DOHH2 (cell line): ENCODE measurements at regions not wholly inside any gene's neighbourhood (a gene's known extent, or its start where the extent isn't known, plus 50 kb on each side); places are given as distances from the start of the nearest gene placed in this dataset.

Experiments
- H3F3A ChIP-seq: fragments of 200-600 bp; sonication (generic), shearing (Covaris generic); 2 replicates; pipeline ENCODE4 v1.6.0; 2016; ENCODE audit warnings: antibody characterized with exemption, mild to moderate bottlenecking; ENCODE audit not compliant: control insufficient read depth, insufficient read depth
- H3K27ac ChIP-seq: fragments of 200-600 bp; sonication (generic); 2 replicates; pipeline ENCODE4 v1.5.1; 2014; ENCODE audit warnings: low read depth, mild to moderate bottlenecking, low read length, moderate library complexity
- H3K27me3 ChIP-seq: fragments of 200-600 bp; sonication (generic); 2 replicates; pipeline ENCODE4 v1.6.1; 2014; ENCODE audit warnings: mild to moderate bottlenecking, low read length, mixed read lengths; ENCODE audit not compliant: control insufficient read depth
- H3K36me3 ChIP-seq: fragments of 200-600 bp; sonication (generic); 2 replicates; pipeline ENCODE4 v1.6.1; 2014; ENCODE audit warnings: mild to moderate bottlenecking, low read length, moderate library complexity, mixed read lengths; ENCODE audit not compliant: control insufficient read depth
- H3K4me1 ChIP-seq: fragments of 200-600 bp; sonication (generic); 2 replicates; pipeline ENCODE4 v1.6.1; 2014; ENCODE audit warnings: mild to moderate bottlenecking, low read length, mixed read lengths; ENCODE audit not compliant: control insufficient read depth
- H3K4me2 ChIP-seq: fragments of 200-600 bp; sonication (generic); 2 replicates; pipeline ENCODE4 v1.6.0; 2014; ENCODE audit warnings: mild to moderate bottlenecking, low read length, moderate library complexity
- H3K4me3 ChIP-seq: fragments of 200-600 bp; sonication (generic); 2 replicates; pipeline ENCODE4 v1.5.1; 2014; ENCODE audit warnings: mild to moderate bottlenecking, low read length, mixed read lengths
- H3K79me2 ChIP-seq: fragments of 200-600 bp; sonication (generic); 2 replicates; pipeline ENCODE4 v1.6.1; 2014; ENCODE audit warnings: mild to moderate bottlenecking, low read length, mixed read lengths; ENCODE audit not compliant: control insufficient read depth
- H3K9me2 ChIP-seq: fragments of 200-600 bp; sonication (generic); replicated peaks from 2 replicates; pipeline ENCODE4 v1.6.1; 2014; ENCODE audit warnings: mild to moderate bottlenecking, low read length, mixed read lengths; ENCODE audit not compliant: control insufficient read depth
- H3K9me3 ChIP-seq: fragments of 200-600 bp; sonication (generic); 2 replicates; pipeline ENCODE4 v1.6.1; 2014; ENCODE audit warnings: antibody characterized with exemption, low read length, mixed read lengths; ENCODE audit not compliant: control insufficient read depth, insufficient read depth
- H4K20me1 ChIP-seq: fragments of 200-600 bp; sonication (generic); 2 replicates; pipeline ENCODE4 v1.6.0; 2014; ENCODE audit warnings: low read depth, mild to moderate bottlenecking, antibody characterized with exemption, low read length, moderate library complexity; ENCODE audit not compliant: control insufficient read depth, insufficient read depth
- EZH2phosphoT487 ChIP-seq: fragments of 200-600 bp; sonication (generic); IDR thresholded peaks from 2 replicates; pipeline ENCODE4 v1.6.1; 2017; ENCODE audit warnings: borderline replicate concordance, mild to moderate bottlenecking, antibody characterized with exemption, low read length, moderate library complexity, mixed read lengths
- TF ChIP-seq, protein P1 (sequence below): fragments of 200-600 bp; sonication (generic); IDR thresholded peaks from one replicate; pipeline ENCODE4 v1.5.1; 2014; ENCODE audit warnings: antibody characterized with exemption, mild to moderate bottlenecking, low read depth, low read length; ENCODE audit not compliant: poor library complexity, severe bottlenecking

DNA sequence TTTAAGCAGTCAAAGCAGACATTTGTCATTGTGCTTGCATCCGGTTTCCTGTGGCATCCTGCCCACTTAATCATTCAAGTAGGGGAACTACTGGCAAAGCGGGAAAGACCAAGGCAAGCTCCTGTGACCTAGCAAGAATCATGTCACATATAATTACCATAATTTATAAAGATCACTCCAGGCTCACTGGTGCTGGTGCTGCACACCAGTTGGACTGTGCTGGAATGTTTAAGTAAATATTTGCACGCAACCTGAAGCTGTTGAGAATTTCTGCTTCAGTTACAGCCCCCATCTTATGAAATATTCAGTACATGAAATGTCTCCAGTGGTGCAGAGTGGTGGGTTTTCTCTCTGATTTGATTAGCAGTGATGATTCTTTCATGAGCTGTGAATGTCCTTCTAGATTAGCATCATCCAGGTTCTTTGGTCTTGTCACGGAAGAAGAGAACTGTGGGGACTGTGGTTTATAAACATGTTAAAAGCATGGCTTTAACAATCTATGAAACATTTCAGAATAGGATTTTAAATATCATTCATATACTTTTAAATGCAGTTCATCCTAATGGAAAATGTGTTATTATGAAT is 621.3 kb upstream of the EPHA6 start:
- Histone ChIP-seq H3K4me3 (no peak overlapping the region), H3F3A (no peaks in the 10 kb centered on the region), H3K9me3 (no peaks in the 10 kb centered on the region), H3K27ac (no peak overlapping the region), H3K79me2 (no peaks in the 10 kb centered on the region), H3K9me2 (no peaks in the 10 kb centered on the region), H3K36me3 (no peaks in the 10 kb centered on the region), H3K4me1 (no peaks in the 10 kb centered on the region), H3K4me2 (no peak overlapping the region), H3K27me3 (no peaks in the 10 kb centered on the region), H4K20me1 (no peaks in the 10 kb centered on the region)
- TF ChIP-seq, protein P1, sequence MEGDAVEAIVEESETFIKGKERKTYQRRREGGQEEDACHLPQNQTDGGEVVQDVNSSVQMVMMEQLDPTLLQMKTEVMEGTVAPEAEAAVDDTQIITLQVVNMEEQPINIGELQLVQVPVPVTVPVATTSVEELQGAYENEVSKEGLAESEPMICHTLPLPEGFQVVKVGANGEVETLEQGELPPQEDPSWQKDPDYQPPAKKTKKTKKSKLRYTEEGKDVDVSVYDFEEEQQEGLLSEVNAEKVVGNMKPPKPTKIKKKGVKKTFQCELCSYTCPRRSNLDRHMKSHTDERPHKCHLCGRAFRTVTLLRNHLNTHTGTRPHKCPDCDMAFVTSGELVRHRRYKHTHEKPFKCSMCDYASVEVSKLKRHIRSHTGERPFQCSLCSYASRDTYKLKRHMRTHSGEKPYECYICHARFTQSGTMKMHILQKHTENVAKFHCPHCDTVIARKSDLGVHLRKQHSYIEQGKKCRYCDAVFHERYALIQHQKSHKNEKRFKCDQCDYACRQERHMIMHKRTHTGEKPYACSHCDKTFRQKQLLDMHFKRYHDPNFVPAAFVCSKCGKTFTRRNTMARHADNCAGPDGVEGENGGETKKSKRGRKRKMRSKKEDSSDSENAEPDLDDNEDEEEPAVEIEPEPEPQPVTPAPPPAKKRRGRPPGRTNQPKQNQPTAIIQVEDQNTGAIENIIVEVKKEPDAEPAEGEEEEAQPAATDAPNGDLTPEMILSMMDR: no peak
- no peak for TF ChIP-seq EZH2phosphoT487

DNA sequence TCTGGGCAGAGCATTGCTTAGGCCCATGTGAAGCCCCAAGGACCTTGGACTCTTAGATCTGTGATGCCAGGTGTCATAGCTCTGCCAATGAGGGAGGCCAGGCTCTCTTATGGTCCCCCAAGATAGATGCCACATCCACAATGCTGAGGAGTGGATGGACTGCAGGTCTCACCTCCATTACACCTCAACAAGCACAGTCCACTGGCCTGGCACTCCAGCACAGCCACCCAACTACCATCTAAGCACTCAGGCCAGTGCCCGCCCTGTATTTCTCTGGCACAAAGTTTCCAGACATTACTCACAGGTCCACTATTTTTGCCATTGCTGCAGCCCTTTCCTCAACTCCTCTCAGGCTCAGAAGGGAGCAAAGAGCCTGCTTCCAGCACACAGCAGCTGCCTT is 613.5 kb upstream of the EPHA6 start:
- H3K4me1 ChIP-seq: no peaks in the 10 kb centered on the region
- TF ChIP-seq, protein P1: no peak
- TF ChIP-seq EZH2phosphoT487: no peak

DNA sequence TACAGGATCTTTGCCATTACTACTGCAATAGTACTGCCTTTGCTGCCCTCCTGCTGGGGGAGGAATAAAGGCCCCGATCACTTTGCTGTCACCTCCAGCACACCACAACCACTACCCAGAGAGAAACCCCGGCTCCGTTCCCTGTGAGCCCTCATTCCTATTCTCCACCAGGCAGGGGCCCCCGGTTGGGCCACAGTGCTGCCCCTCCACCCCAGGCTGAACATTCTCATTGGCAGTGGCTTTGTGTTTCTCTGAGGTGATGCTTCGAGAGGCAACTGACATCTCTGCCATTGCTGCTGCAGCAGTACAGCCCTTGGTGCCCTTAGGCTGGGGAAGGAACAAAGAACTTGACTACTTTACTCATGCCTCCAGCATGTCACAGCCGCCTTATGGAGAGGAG is 612.9 kb upstream of the EPHA6 start:
- Histone ChIP-seq H3K27me3 (no peaks in the 10 kb centered on the region), H3K4me3 (no peak overlapping the region), H3K9me3 (peaks cover 5% of the 10 kb centered on the region; the same call in 1 of the 2 replicates), H3K4me2 (no peak overlapping the region), H3K36me3 (no peaks in the 10 kb centered on the region), H4K20me1 (no peaks in the 10 kb centered on the region), H3F3A (no peaks in the 10 kb centered on the region), H3K79me2 (no peaks in the 10 kb centered on the region), H3K27ac (no peak overlapping the region), H3K4me1 (no peaks in the 10 kb centered on the region), H3K9me2 (no peaks in the 10 kb centered on the region)
- no peak for TF ChIP-seq EZH2phosphoT487

More for the DNA sequence above, 613.5 kb upstream of the EPHA6 start:
- H3K9me3 ChIP-seq: peaks cover 5% of the 10 kb centered on the region; the same call in 1 of the 2 replicates
- no peak overlapping the region for H3K4me3 ChIP-seq
- no peaks in the 10 kb centered on the region for H3K9me2 ChIP-seq
- no peak overlapping the region for H3K27ac ChIP-seq
- H3K36me3 ChIP-seq: no peaks in the 10 kb centered on the region
- H4K20me1 ChIP-seq: no peaks in the 10 kb centered on the region
- H3K79me2 ChIP-seq: no peaks in the 10 kb centered on the region
- H3F3A ChIP-seq: no peaks in the 10 kb centered on the region
- H3K4me2 ChIP-seq: no peak overlapping the region
- H3K27me3 ChIP-seq: no peaks in the 10 kb centered on the region

DNA sequence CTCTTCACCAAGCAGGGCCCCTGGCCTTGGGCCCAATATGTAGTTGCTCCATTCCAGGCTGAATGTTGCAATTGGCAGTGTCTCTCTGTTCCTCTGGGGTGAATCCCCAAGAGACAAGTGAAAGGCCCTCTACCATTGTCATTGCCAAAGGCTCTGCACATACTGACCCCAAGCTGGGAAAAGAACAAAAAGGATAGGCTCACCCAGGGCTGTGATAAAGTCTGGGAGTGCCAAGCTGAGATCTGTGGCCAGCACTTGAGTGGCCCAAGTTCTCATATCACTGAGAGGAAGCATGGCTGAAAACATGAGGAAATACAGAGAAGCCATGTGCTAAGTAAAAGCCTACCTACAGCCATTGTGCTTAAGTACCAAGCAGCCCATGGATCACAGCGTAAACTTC is 612.2 kb upstream of the EPHA6 start:
- no peak for TF ChIP-seq EZH2phosphoT487
- TF ChIP-seq, protein P1: no peak

More for the DNA sequence above, 612.2 kb upstream of the EPHA6 start:
- H4K20me1 ChIP-seq: no peaks in the 10 kb centered on the region
- peaks cover 5% of the 10 kb centered on the region; the same call in 1 of the 2 replicates for H3K9me3 ChIP-seq
- H3K27ac ChIP-seq: no peak overlapping the region
- H3K4me1 ChIP-seq: no peaks in the 10 kb centered on the region
- H3K4me2 ChIP-seq: no peak overlapping the region
- no peaks in the 10 kb centered on the region for H3K9me2 ChIP-seq
- no peaks in the 10 kb centered on the region for H3K79me2 ChIP-seq
- H3F3A ChIP-seq: no peaks in the 10 kb centered on the region
- no peaks in the 10 kb centered on the region for H3K27me3 ChIP-seq
- H3K4me3 ChIP-seq: no peak overlapping the region
- H3K36me3 ChIP-seq: no peaks in the 10 kb centered on the region
